SK-N-SH treated with all-trans-retinoic acid at 6 μM for 48 hours (cell line): ENCODE measurements at regions not wholly inside any gene's neighbourhood (a gene's known extent, or its start where the extent isn't known, plus 50 kb on each side); places are given as distances from the start of the nearest gene placed in this dataset.

Experiments
- ATAC-seq: fragments of 200-7000 bp; cut with Tn5 transposase; 3 replicates; pipeline ENCODE4 v1.9.1; 2020; ENCODE audit warnings: mild to moderate bottlenecking, moderate library complexity
- ARNTL ChIP-seq: fragments of 450-650 bp; formaldehyde crosslinking; IDR thresholded peaks from 2 replicates; pipeline ENCODE4 v1.5.0; 2020; ENCODE audit warnings: low read depth, mild to moderate bottlenecking, moderate library complexity, borderline replicate concordance
- BACH2 ChIP-seq: fragments of 250-450 bp; sonication (Bioruptor Pico); IDR thresholded peaks from 2 replicates; pipeline ENCODE4 v1.9.0; 2021; ENCODE audit warnings: mild to moderate bottlenecking, borderline replicate concordance
- CSDC2 ChIP-seq: fragments of 250-450 bp; sonication (Bioruptor Pico); IDR thresholded peaks from 2 replicates; pipeline ENCODE4 v1.5.0; 2020; ENCODE audit warnings: mild to moderate bottlenecking, moderate library complexity
- CSRNP3 ChIP-seq: fragments of 250-450 bp; sonication (Bioruptor Pico); IDR thresholded peaks from 2 replicates; pipeline ENCODE4 v1.5.1; 2021; ENCODE audit warnings: mild to moderate bottlenecking, moderate library complexity
- ESRRG ChIP-seq: fragments of 250-450 bp; sonication (Bioruptor Pico); IDR thresholded peaks from 2 replicates; pipeline ENCODE4 v1.6.1; 2021; ENCODE audit warnings: mild to moderate bottlenecking
- GLIS3 ChIP-seq: fragments of 250-450 bp; sonication (Bioruptor Pico); IDR thresholded peaks from 2 replicates; pipeline ENCODE4 v1.5.0; 2020; ENCODE audit warnings: mild to moderate bottlenecking, moderate library complexity
- ISL1 ChIP-seq: fragments of 250-450 bp; sonication (Bioruptor Pico); IDR thresholded peaks from 2 replicates; pipeline ENCODE4 v2.1.2; 2022; ENCODE audit warnings: mild to moderate bottlenecking, moderate library complexity
- OSR1 ChIP-seq: fragments of 250-450 bp; sonication (Bioruptor Pico); IDR thresholded peaks from 2 replicates; pipeline ENCODE4 v1.8.0; 2022; ENCODE audit warnings: moderate library complexity, mild to moderate bottlenecking, inconsistent platforms
- POU6F1 ChIP-seq: fragments of 250-450 bp; sonication (Bioruptor Pico); IDR thresholded peaks from 2 replicates; pipeline ENCODE4 v1.8.0; 2021; ENCODE audit warnings: low read depth, mild to moderate bottlenecking, moderate library complexity, borderline replicate concordance
- PPARA ChIP-seq: fragments of 250-450 bp; sonication (Bioruptor Pico); IDR thresholded peaks from 2 replicates; pipeline ENCODE4 v1.5.0; 2020; ENCODE audit warnings: mild to moderate bottlenecking, borderline replicate concordance
- SNAI2 ChIP-seq: fragments of 250-450 bp; sonication (Bioruptor Pico); IDR thresholded peaks from 2 replicates; pipeline ENCODE4 v1.5.0; 2020; ENCODE audit warnings: mild to moderate bottlenecking, moderate library complexity
- TOX ChIP-seq: fragments of 250-450 bp; sonication (Bioruptor Pico); IDR thresholded peaks from 2 replicates; pipeline ENCODE4 v1.8.0; 2021; ENCODE audit warnings: mild to moderate bottlenecking, moderate library complexity, borderline replicate concordance
- TSHZ2 ChIP-seq: fragments of 250-450 bp; sonication (Bioruptor Pico); IDR thresholded peaks from 2 replicates; pipeline ENCODE4 v1.5.0; 2020; ENCODE audit warnings: mild to moderate bottlenecking, moderate library complexity
- ZC3H10 ChIP-seq: fragments of 250-450 bp; sonication (Bioruptor Pico); IDR thresholded peaks from 2 replicates; pipeline ENCODE4 v1.5.1; 2021; ENCODE audit warnings: mild to moderate bottlenecking, moderate library complexity
- ZFP3 ChIP-seq: fragments of 250-450 bp; sonication (Bioruptor Pico); IDR thresholded peaks from 2 replicates; pipeline ENCODE4 v1.5.0; 2020; ENCODE audit warnings: mild to moderate bottlenecking, moderate library complexity
- ZFP30 ChIP-seq: fragments of 450-650 bp; formaldehyde crosslinking; IDR thresholded peaks from 2 replicates; pipeline ENCODE4 v1.5.0; 2022; ENCODE audit warnings: mild to moderate bottlenecking, moderate library complexity
- ZNF565 ChIP-seq: fragments of 450-650 bp; formaldehyde crosslinking; conservative IDR thresholded peaks from 2 replicates; pipeline ENCODE4 v1.5.0; 2020; ENCODE audit warnings: low read depth, mild to moderate bottlenecking, moderate library complexity
- ZNF70 ChIP-seq: fragments of 450-650 bp; formaldehyde crosslinking; IDR thresholded peaks from 2 replicates; pipeline ENCODE4 v1.5.0; 2020; ENCODE audit warnings: mild to moderate bottlenecking, moderate library complexity
- ZNF8 ChIP-seq: fragments of 450-650 bp; formaldehyde crosslinking; IDR thresholded peaks from 2 replicates; pipeline ENCODE4 v1.5.0; 2020; ENCODE audit warnings: mild to moderate bottlenecking, moderate library complexity
- TF ChIP-seq, protein P1 (sequence below): fragments of 250-450 bp; sonication (Bioruptor Pico); IDR thresholded peaks from 2 replicates; pipeline ENCODE4 v1.8.0; 2020; ENCODE audit warnings: mild to moderate bottlenecking, moderate library complexity, borderline replicate concordance

DNA sequence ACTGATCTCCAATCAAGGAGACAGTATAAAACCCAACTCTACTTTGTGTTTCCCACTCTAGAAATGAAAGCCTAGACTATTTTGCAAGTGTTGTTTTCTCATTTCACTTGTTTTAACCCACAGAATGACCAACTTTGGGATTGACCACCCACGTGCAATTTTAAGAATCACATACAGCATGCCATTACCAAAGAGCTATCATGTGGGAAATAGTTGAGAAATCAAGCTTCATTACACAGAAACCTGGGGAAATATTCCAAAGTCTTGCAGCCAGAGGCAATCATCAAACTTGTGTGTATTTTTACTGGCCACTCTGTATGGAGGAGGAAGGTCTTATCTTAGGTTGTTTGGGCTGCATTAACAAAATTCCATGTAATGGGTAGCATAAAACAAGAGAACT, 451.4 kb upstream of the DAB2 start:
- TF ChIP-seq TSHZ2 (CRISPR knock-in tag) (no peak), ZC3H10 (CRISPR knock-in tag) (no peak), SNAI2 (CRISPR knock-in tag) (no peak), PPARA (CRISPR knock-in tag) (no peak), CSRNP3 (CRISPR knock-in tag) (no peak), ZFP30 (CRISPR knock-in tag) (no peak), ARNTL (CRISPR knock-in tag) (no peak), BACH2 (CRISPR knock-in tag) (no peak), ZNF565 (no peak), GLIS3 (CRISPR knock-in tag) (no peak), CSDC2 (CRISPR knock-in tag) (no peak), ZFP3 (no peak), ZNF70 (CRISPR knock-in tag) (no peak), ISL1 (CRISPR knock-in tag) (no peak), ZNF8 (CRISPR knock-in tag) (no peak), TOX (CRISPR knock-in tag) (no peak), ESRRG (CRISPR knock-in tag) (no peak)
- TF ChIP-seq, protein P1, sequence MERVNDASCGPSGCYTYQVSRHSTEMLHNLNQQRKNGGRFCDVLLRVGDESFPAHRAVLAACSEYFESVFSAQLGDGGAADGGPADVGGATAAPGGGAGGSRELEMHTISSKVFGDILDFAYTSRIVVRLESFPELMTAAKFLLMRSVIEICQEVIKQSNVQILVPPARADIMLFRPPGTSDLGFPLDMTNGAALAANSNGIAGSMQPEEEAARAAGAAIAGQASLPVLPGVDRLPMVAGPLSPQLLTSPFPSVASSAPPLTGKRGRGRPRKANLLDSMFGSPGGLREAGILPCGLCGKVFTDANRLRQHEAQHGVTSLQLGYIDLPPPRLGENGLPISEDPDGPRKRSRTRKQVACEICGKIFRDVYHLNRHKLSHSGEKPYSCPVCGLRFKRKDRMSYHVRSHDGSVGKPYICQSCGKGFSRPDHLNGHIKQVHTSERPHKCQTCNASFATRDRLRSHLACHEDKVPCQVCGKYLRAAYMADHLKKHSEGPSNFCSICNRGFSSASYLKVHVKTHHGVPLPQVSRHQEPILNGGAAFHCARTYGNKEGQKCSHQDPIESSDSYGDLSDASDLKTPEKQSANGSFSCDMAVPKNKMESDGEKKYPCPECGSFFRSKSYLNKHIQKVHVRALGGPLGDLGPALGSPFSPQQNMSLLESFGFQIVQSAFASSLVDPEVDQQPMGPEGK (CRISPR knock-in tag), result no peak
- ATAC-seq, result no peak

GRCh38 chr5:39870137-39870536, 445.4 kb upstream of the DAB2 start:
- no peak for ATAC-seq
- TF ChIP-seq ZFP3 (no peak), OSR1 (CRISPR knock-in tag) (no peak), CSRNP3 (CRISPR knock-in tag) (no peak), PPARA (CRISPR knock-in tag) (no peak), ZNF8 (CRISPR knock-in tag) (no peak), CSDC2 (CRISPR knock-in tag) (no peak), GLIS3 (CRISPR knock-in tag) (no peak), TSHZ2 (CRISPR knock-in tag) (no peak), POU6F1 (CRISPR knock-in tag) (no peak), SNAI2 (CRISPR knock-in tag) (no peak), ZFP30 (CRISPR knock-in tag) (no peak), ZC3H10 (CRISPR knock-in tag) (no peak), ARNTL (CRISPR knock-in tag) (no peak)
- TF ChIP-seq, protein P1 (CRISPR knock-in tag), result no peak
